WERI-Rb-1 (cell line): ENCODE measurements at regions not wholly inside any gene's neighbourhood (a gene's known extent, or its start where the extent isn't known, plus 50 kb on each side); places are given as distances from the start of the nearest gene placed in this dataset.

Experiments
- DNase-seq: peaks from one replicate; pipeline ENCODE4 v3.0.0-alpha.2; 2020
- H3K27ac ChIP-seq: fragments of 250-450 bp; sonication (Bioruptor Pico); 2 replicates; pipeline ENCODE4 v1.5.1; 2020; ENCODE audit warnings: mild to moderate bottlenecking, moderate library complexity
- H3K27me3 ChIP-seq: fragments of 250-450 bp; sonication (Bioruptor Pico); 2 replicates; pipeline ENCODE4 v1.5.1; 2021; ENCODE audit warnings: mild to moderate bottlenecking, low read depth, moderate library complexity; ENCODE audit not compliant: insufficient read depth, severe bottlenecking
- H3K36me3 ChIP-seq: fragments of 250-450 bp; sonication (Bioruptor Pico); 2 replicates; pipeline ENCODE4 v1.5.1; 2020; ENCODE audit warnings: mild to moderate bottlenecking, moderate library complexity
- H3K4me3 ChIP-seq: 2 replicates; pipeline ENCODE4 v1.5.1; 2011; ENCODE audit warnings: low read depth, mild to moderate bottlenecking, control low read depth, low read length
- H3K9me3 ChIP-seq: fragments of 250-450 bp; sonication (Bioruptor Pico); 2 replicates; pipeline ENCODE4 v1.5.1; 2021; ENCODE audit warnings: mild to moderate bottlenecking, moderate library complexity; ENCODE audit not compliant: severe bottlenecking
- CTCF ChIP-seq: IDR thresholded peaks from 2 replicates; pipeline ENCODE4 v1.5.1; 2011; ENCODE audit warnings: low read depth, mild to moderate bottlenecking, control low read depth, inconsistent platforms, low read length

GRCh38 chr4:83701041-83701440, 165.1 kb downstream of the GPAT3 start:
- no peak for TF ChIP-seq CTCF
- peaks cover 2% of the 10 kb centered on the region for H3K9me3 ChIP-seq
- H3K27me3 ChIP-seq = no peaks in the 10 kb centered on the region
- H3K27ac ChIP-seq = no peak overlapping the region
- H3K36me3 ChIP-seq = no peaks in the 10 kb centered on the region
- no peak overlapping the region for H3K4me3 ChIP-seq
- no peak for DNase-seq

- Histone ChIP-seq H3K27me3 (no peaks in the 10 kb centered on the region), H3K36me3 (no peaks in the 10 kb centered on the region), H3K27ac (no peak overlapping the region), H3K9me3 (peaks cover 2% of the 10 kb centered on the region), H3K4me3 (no peak overlapping the region)
- TF ChIP-seq CTCF = no peak
- no peak for DNase-seq
Measured at GRCh38 chr4:83699358-83699757, 163.4 kb downstream of the GPAT3 start.

- no peaks in the 10 kb centered on the region for H3K27me3 ChIP-seq
- H3K9me3 ChIP-seq = no peaks in the 10 kb centered on the region
- no peak for TF ChIP-seq CTCF
- H3K36me3 ChIP-seq = no peaks in the 10 kb centered on the region
- no peak for DNase-seq
- no peak overlapping the region for H3K27ac ChIP-seq
- no peak overlapping the region for H3K4me3 ChIP-seq
Measured at GRCh38 chr4:83692028-83692427, 156.1 kb downstream of the GPAT3 start.

- Histone ChIP-seq H3K4me3 (no peak overlapping the region), H3K27me3 (no peaks in the 10 kb centered on the region), H3K27ac (no peak overlapping the region), H3K9me3 (no peaks in the 10 kb centered on the region), H3K36me3 (no peaks in the 10 kb centered on the region)
- TF ChIP-seq CTCF = no peak
- no peak for DNase-seq
Measured at GRCh38 chr4:83686166-83686565, 150.3 kb downstream of the GPAT3 start.

- no peak overlapping the region for H3K27ac ChIP-seq
- no peaks in the 10 kb centered on the region for H3K9me3 ChIP-seq
- no peak overlapping the region for H3K4me3 ChIP-seq
- DNase-seq = no peak
- no peak for TF ChIP-seq CTCF
- H3K27me3 ChIP-seq = no peaks in the 10 kb centered on the region
- no peaks in the 10 kb centered on the region for H3K36me3 ChIP-seq
Measured at GRCh38 chr4:83679692-83680091, 143.8 kb downstream of the GPAT3 start.

GRCh38 chr4:83679254-83679653, 143.3 kb downstream of the GPAT3 start:
- DNase-seq = no peak
- no peak for TF ChIP-seq CTCF
- Histone ChIP-seq H3K27me3 (no peaks in the 10 kb centered on the region), H3K27ac (no peak overlapping the region), H3K4me3 (no peak overlapping the region), H3K9me3 (no peaks in the 10 kb centered on the region), H3K36me3 (no peaks in the 10 kb centered on the region)
